ENCODE measurements at regions not wholly inside any gene's neighbourhood (a gene's known extent, or its start where the extent isn't known, plus 50 kb on each side); places are given as distances from the start of the nearest gene placed in this dataset.

GRCh38 chr22:26106412-26106811 lies 62.9 kb upstream of the SEZ6L start:
- Histone ChIP-seq H3K27ac (ENCODE audit: low read length in 2 of 2) (no peak overlapping the region), H3K79me2 (ENCODE audit: control insufficient read depth, insufficient read depth, low read length) (no peaks in the 10 kb centered on the region), H3K4me2 (replicated peaks; ENCODE audit: low read depth, low read length, poor library complexity, severe bottlenecking) (no peak overlapping the region), H3K27me3 (replicated peaks in 1 of 4; ENCODE audit: control extremely low read depth in 1 of 4, control insufficient read depth in 3 of 4, insufficient read depth in 4 of 4, low read length in 3 of 4) (peaks cover 0 to 1% (median 0%) of the 10 kb centered on the region in 4 experiments), H3K36me3 (replicated peaks in 1 of 2; ENCODE audit: control extremely low read depth in 1 of 2, control insufficient read depth in 1 of 2, extremely low read depth in 1 of 2, insufficient read depth in 2 of 2, low read length in 1 of 2) (no peaks in the 10 kb centered on the region), H3K4me3 (ENCODE audit: control extremely low read depth in 1 of 5, extremely low read depth in 1 of 5, insufficient read depth in 1 of 5, low read depth in 2 of 5, low read length in 4 of 5) (no peak overlapping the region), H3K9me3 (ENCODE audit: control extremely low read depth in 1 of 3, control insufficient read depth in 2 of 3, insufficient read depth in 1 of 3, low read length in 2 of 3) (no peaks in the 10 kb centered on the region), H4K20me1 (ENCODE audit: control insufficient read depth, insufficient read depth, low read length, poor library complexity, severe bottlenecking) (no peaks in the 10 kb centered on the region), H2AFZ (ENCODE audit: insufficient read depth, low read depth, low read length, poor library complexity, severe bottlenecking) (no peak overlapping the region), H3K4me1 (ENCODE audit: control insufficient read depth in 2 of 2, insufficient read depth in 2 of 2, low read length in 2 of 2) (no peaks in the 10 kb centered on the region), H3K9ac (ENCODE audit: low read length) (no peak overlapping the region)
- Mint-ChIP-seq H3K27ac (no peak overlapping the region), H3K4me3 (no peak overlapping the region), H3K27me3 (peaks cover 26% of the 10 kb centered on the region), H3K4me1 (no peaks in the 10 kb centered on the region), H3K9me3 (ENCODE audit: insufficient read depth) (no peaks in the 10 kb centered on the region)
- DNase-seq, result no peak
- TF ChIP-seq EZH2 (IDR thresholded peaks at IDR 0.05; ENCODE audit: borderline replicate concordance, insufficient read depth, low read depth, low read length, poor library complexity, severe bottlenecking), result no peak
- TF ChIP-seq CTCF (IDR thresholded peaks at IDR 0.05), result no peak
- no peak for ATAC-seq (ENCODE audit: low read depth)
- CTCF ChIA-PET, result no interaction called here
- POLR2A ChIA-PET, result no interaction called here
- intact Hi-C loops (cut with micrococcal nuclease), result no loop called here

- peaks cover 45% of the 10 kb centered on the region for H3K27me3 Mint-ChIP-seq
Measured at GRCh38 chr22:26109686-26110315, 59.5 kb upstream of the SEZ6L start.

More at GRCh38 chr22:26109686-26110315, 59.5 kb upstream of the SEZ6L start:
- intact Hi-C loops (cut with micrococcal nuclease), result no loop called here
- H3K4me1 Mint-ChIP-seq, result no peaks in the 10 kb centered on the region
- Histone ChIP-seq H4K20me1 (ENCODE audit: control insufficient read depth, insufficient read depth, low read length, poor library complexity, severe bottlenecking) (no peaks in the 10 kb centered on the region), H3K27ac (ENCODE audit: low read length in 2 of 2) (no peak overlapping the region), H3K79me2 (ENCODE audit: control insufficient read depth, insufficient read depth, low read length) (no peaks in the 10 kb centered on the region), H3K9ac (ENCODE audit: low read length) (no peak overlapping the region), H3K4me1 (ENCODE audit: control insufficient read depth in 2 of 2, insufficient read depth in 2 of 2, low read length in 2 of 2) (no peaks in the 10 kb centered on the region), H3K4me2 (replicated peaks; ENCODE audit: low read depth, low read length, poor library complexity, severe bottlenecking) (no peak overlapping the region), H3K9me3 (ENCODE audit: control extremely low read depth in 1 of 3, control insufficient read depth in 2 of 3, insufficient read depth in 1 of 3, low read length in 2 of 3) (no peaks in the 10 kb centered on the region), H2AFZ (ENCODE audit: insufficient read depth, low read depth, low read length, poor library complexity, severe bottlenecking) (no peak overlapping the region), H3K36me3 (replicated peaks in 1 of 2; ENCODE audit: control extremely low read depth in 1 of 2, control insufficient read depth in 1 of 2, extremely low read depth in 1 of 2, insufficient read depth in 2 of 2, low read length in 1 of 2) (no peaks in the 10 kb centered on the region), H3K4me3 (ENCODE audit: control extremely low read depth in 1 of 5, extremely low read depth in 1 of 5, insufficient read depth in 1 of 5, low read depth in 2 of 5, low read length in 4 of 5) (no peak overlapping the region), H3K27me3 (replicated peaks in 1 of 4; ENCODE audit: control extremely low read depth in 1 of 4, control insufficient read depth in 3 of 4, insufficient read depth in 4 of 4, low read length in 3 of 4) (peaks cover 0 to 6% (median 4%) of the 10 kb centered on the region in 4 experiments)
- DNase-seq (no peak), ATAC-seq (ENCODE audit: low read depth) (no peak)
- H3K4me3 Mint-ChIP-seq, result no peak overlapping the region
- H3K9me3 Mint-ChIP-seq (ENCODE audit: insufficient read depth), result no peaks in the 10 kb centered on the region
- POLR2A ChIA-PET, result no interaction called here
- CTCF ChIA-PET, result no interaction called here
- 83% methylated on average over 2 of the region's 11 CpGs for WGBS (ENCODE audit: insufficient coverage)
- no peak for TF ChIP-seq CTCF (IDR thresholded peaks at IDR 0.05)
- TF ChIP-seq EZH2 (IDR thresholded peaks at IDR 0.05; ENCODE audit: borderline replicate concordance, insufficient read depth, low read depth, low read length, poor library complexity, severe bottlenecking), result no peak
- H3K27ac Mint-ChIP-seq, result no peak overlapping the region

Data from B cell (primary cell).